HG03354 (cell line): ENCODE measurements at regions not wholly inside any gene's neighbourhood (a gene's known extent, or its start where the extent isn't known, plus 50 kb on each side); places are given as distances from the start of the nearest gene placed in this dataset.
"Not testable (repeated sequence)": the region's sequence is repeated elsewhere in the genome, so short reads cannot be mapped to it uniquely, and the experiment has no call there.

Experiments
- ATAC-seq: cut with Tn5 transposase; IDR thresholded peaks from one replicate; pipeline ENCODE4 v1.9.1; 2021; ENCODE audit warnings: mild to moderate bottlenecking; ENCODE audit not compliant: unreplicated experiment, poor library complexity, severe bottlenecking

DNA sequence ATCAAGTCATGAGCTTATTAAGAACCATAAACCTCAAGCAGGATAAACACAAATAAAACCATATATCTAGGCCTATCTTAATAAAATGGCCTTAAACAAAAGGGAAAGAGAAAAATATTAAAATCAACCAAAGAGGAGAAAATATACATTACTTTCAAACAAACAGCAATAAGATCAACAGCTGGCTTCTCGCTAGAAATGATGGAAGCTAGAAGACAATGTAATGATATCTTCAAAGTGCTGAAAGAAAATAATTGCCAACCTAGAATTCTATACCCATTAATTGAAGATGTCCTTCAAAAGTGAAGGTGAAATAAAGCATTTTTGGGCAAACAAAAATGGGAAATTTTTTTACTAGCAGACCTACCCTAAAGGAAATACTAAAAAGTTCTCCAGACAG lies 142.9 kb upstream of the PODXL start:
- ATAC-seq: no peak

DNA sequence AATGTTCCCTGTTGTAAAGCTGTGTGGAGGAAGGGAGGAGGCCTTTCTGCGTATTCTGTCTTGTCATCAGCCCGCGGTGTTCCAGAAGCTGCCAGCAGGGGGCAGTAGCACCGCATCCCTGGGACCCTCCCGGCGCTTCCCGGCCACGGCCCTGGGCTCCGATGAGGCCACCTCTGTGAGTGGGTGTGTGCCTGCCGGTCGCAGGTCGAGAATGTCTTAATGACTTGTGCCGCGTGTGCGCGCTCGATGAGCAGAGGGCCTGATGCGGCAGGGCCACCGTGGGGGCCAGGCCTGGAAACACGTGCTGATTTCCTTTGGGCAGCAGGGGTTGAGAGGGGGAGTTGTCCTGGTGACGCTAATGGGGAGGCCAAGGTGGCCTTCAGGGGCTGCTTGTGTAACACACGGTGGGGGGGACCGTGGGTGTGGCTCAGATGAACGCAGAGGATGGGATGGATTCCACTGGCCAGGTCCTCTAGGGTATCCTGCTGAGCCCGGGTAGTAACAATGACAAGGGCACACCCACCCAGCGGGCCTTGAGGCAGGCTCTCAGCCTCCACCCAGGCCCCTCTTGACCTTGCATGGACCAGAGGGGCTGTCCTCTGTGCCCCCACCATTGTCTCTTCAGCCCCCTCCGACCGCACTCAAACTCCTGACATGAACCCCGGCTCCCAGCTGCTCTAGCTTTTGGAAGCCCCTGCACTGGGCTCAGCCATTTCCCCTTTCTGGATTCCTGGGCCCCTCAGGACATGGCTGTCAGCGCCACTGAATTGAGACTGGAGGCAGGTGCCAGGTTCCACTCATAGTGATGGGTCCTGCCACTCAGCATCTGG lies 135.9 kb upstream of the PODXL start:
- peak; percentile 50 for ATAC-seq

- ATAC-seq: peak; percentile 21
Measured at GRCh38 chr7:131691454-131692130, 135.2 kb upstream of the PODXL start.

GRCh38 chr7:131690441-131690840 lies 134.0 kb upstream of the PODXL start:
- no peak for ATAC-seq

GRCh38 chr7:131689662-131690234 lies 133.3 kb upstream of the PODXL start:
- ATAC-seq: no peak

GRCh38 chr7:131688738-131689661 lies 132.6 kb upstream of the PODXL start:
- ATAC-seq: peak; percentile 60

DNA sequence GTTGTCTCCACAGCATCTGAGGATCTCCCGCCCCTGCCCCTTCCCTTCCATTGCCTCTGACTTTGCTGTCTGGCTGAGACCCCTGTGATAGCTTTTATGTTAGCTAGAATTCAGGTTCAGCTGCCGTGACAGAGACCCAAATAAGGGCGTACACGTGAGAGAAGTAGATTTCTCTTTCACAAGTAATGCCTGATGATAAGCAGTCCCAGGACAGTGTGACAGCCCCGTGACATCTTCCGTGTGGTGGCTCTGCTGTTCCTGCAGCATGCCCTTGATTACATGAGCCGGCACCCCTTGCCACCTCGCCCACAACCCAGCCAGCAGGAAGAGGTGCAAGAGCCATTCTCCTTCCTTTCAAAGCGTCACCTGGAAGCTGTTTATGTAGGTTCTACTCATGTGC lies 130.9 kb upstream of the PODXL start:
- ATAC-seq: no peak

GRCh38 chr7:131686833-131687232 lies 130.4 kb upstream of the PODXL start:
- no peak for ATAC-seq

DNA sequence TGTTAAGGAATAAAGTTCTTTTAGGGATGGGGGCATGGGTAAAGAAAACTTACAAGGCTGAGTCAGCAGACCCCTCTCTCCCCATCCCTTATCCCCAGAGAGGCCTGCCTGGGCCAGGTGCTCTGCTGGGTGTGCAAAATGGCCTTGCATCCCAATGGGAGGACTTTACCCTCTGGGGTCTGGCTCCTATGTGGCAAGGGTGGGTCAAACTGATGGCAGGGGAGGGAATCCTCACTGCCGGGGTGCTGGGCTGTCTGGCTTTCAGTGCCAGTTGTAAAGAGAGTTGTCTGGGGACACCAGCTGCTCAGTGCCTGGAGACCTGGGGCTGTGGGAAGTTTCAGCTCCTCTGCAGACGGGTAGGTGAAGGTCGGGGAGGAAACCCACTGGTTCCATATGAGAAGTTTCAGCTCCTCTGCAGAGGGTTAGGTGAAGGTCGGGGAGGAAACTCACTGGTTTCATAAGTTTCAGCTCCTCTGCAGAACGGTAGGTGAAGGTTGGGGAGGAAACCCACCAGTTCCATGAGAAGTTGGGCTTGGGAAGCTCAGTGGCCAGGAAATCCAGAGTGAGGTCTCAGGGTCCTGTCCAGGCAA lies 127.2 kb upstream of the PODXL start:
- no peak for ATAC-seq

DNA sequence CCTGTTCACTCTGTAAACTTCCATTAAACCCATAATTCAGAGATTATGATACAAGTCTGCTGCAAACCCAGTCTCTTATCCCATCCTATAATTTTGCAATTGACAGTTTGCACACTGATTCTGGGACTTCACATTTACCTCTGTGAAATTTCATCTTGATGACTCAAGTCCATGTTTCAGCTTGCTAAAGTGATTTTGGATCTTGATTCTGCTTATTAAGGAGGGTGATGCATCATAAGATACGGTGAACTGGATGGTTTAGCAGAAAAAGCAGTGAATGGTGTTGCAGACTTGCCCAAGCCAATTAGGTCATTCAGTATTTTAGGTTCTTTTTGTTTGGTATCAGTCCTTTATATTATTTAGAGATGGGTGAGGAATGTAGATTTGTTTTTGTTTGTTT lies 125.5 kb upstream of the PODXL start:
- ATAC-seq: no peak

DNA sequence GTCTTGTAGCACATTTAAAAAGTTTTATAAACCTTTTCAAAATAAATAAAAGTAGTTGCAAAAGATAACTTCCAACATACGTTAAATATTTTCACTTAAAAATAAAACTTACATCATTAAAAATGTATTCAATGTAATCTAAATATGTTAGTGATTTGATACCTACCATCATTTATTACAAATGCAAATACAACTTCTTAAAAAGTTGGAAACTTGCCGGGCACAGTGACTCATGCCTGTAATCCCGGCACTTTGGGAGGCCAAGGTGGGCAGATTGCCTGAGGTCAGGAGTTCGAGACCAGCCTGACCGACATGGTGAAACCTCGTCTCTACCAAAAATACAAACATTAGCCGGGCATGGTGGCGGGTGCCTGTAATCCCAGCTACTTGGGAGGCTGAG lies 122.6 kb upstream of the PODXL start:
- ATAC-seq: not testable (repeated sequence)

- ATAC-seq: not testable (repeated sequence)
Measured at GRCh38 chr7:131676850-131677249, 120.4 kb upstream of the PODXL start.

DNA sequence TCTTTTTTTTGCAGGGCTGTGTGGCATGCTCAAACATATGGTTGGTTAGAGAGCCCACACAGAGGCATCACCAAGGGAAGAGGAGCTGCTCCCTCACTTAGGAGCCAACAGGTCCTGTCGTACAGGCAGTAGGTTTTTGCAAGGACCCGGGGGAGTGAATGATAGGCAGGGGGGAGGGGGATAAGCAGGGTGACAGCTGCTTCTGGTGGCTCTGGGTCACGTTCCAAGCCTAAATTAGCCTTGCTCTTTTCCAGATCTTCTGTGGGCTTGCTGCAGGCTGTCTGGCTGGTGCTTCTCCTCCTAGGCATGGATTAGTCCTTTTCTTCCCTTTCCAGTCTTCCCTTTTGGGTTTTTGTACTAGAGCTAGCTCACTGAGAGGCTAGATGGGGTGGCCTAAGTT lies 117.7 kb upstream of the PODXL start:
- ATAC-seq: no peak

DNA sequence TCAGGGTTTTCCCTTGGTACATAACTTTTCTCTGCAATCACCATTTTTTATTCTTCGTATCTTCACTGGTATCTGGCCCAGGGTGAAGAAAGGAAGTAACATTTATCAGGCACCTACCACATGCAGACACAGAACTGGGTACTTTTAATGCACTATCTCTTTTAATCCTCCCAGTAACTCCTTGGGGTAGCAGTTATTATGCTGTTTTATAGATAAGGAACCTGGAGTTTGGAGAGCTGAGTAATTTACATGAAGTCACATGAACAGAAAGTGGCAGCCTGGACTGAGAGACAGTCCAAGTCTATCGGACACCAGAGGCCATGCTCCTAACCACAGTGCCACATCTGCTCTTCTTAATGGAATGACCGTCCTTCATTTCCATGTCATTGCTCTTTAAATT lies 117.1 kb upstream of the PODXL start:
- ATAC-seq: no peak

DNA sequence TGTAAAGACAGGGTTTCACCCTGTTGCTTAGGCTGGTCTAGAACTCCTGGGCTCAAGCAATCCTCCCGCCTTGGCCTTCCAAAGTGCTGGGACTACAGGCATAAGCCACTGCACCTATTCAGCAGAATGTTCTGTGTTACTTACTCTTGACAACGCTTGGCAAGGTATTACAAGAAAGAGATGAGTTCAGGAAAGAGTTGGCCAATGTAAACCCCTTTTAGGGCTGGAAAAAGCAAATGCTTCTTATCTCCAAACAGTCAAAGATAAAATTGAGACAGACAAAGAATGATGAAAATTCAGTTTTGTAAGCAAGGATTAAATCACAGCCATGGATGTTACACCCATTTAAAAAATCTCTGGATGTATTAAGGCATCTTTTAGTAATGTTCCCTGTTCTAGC lies 114.0 kb upstream of the PODXL start:
- no peak for ATAC-seq

DNA sequence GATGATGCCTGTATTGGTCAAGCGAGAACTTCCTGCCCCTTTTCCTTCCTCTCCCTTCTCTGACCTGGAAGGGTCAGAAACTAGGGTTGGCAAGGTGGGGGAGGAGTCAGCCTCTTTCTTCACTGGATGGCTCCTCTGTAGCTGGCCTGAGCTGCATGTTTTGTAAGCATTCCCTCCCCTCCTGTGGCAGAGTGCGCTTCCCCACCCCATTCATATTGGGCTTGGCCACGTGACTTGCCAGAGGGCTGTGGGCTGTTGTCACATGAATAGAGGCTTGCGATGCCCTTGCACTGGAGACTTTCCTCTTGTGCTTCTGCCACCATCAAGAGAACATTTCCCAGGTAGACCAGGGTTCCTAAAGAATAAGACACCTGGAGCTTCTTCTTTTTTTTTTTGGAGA lies 111.3 kb upstream of the PODXL start:
- ATAC-seq: no peak

- ATAC-seq: no peak
Measured at GRCh38 chr7:131665021-131665420, 108.6 kb upstream of the PODXL start.

DNA sequence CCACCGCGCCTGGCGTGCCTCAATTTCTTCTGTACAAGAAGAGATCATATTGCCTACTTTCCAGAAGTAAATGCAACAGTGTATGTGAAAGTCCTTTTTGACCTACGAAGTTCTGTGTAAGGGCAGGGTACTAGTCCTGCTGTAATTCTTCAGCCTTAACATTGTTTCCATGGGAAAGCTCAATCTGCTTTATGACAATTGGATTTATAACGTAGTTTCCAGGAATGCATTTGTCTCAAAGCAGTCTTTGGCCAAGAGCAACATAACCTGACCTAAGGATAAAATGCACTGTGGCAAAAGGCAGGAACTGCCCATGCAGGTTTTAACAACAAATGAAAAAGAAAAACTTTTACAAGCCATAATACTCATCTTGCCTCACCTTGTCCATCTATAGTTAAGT lies 108.1 kb upstream of the PODXL start:
- no peak for ATAC-seq

DNA sequence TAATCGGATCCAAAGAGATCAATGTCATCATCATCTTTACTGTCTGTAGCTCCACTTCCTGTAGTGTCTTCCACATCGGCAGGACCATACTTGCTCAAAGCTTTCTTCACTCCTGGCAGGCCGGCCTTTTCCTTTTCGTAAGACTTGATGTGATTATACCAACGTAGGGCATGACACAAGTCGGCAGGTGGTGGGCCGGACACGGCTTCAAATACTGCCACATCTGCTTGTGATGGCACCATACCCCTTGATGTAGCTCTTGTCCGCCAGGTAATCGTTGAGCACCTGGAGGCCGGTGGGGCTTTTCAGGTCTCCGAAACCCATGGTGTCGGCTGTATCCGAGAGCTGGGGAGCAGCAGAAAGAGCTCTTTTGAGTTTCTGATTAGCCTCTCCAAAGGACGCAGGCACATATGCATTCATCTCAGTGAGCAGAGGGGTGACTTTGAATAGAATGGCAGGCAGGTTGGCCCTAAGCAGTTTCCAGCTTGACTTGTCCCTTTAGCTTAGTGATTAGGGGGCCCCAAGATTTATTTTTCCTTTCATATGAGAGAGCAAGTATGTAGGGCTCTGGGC lies 106.0 kb upstream of the PODXL start:
- not testable (repeated sequence) for ATAC-seq
